ENCODE measurements at regions not wholly inside any gene's neighbourhood (a gene's known extent, or its start where the extent isn't known, plus 50 kb on each side); places are given as distances from the start of the nearest gene placed in this dataset.
A peak's percentile ranks its signal among the peaks of the same experiment; 100 is the strongest.
"Not testable (repeated sequence)": the region's sequence is repeated elsewhere in the genome, so short reads cannot be mapped to it uniquely, and the experiment has no call there.

GRCh38 chr2:122682356-122682755 is 926.9 kb downstream of the TSN start:
- no peak for DNase-seq

GRCh38 chr2:122683018-122683417 is 927.6 kb downstream of the TSN start:
- DNase-seq = no peak

GRCh38 chr2:122692400-122693083 is 937.1 kb downstream of the TSN start:
- peak; percentile 22 for DNase-seq

GRCh38 chr2:122697415-122697814 is 942.0 kb downstream of the TSN start:
- DNase-seq = no peak

GRCh38 chr2:122703676-122704075 is 948.2 kb downstream of the TSN start:
- no peak for DNase-seq

GRCh38 chr2:122704109-122704563 is 948.7 kb downstream of the TSN start:
- no peak for DNase-seq

- DNase-seq = no peak
These were observed 950.3 kb downstream of the TSN start for GRCh38 chr2:122705746-122706145.

GRCh38 chr2:122706757-122707223 is 951.3 kb downstream of the TSN start:
- no peak for DNase-seq

GRCh38 chr2:122707224-122707824 is 951.9 kb downstream of the TSN start:
- no peak for DNase-seq

- DNase-seq = no peak
These were observed 954.6 kb downstream of the TSN start for GRCh38 chr2:122710049-122710448.

GRCh38 chr2:122713800-122714199 is 958.3 kb downstream of the TSN start:
- DNase-seq = no peak

GRCh38 chr2:122720822-122721221 is 965.4 kb downstream of the TSN start:
- DNase-seq = not testable (repeated sequence)

- DNase-seq = no peak
These were observed 979.4 kb downstream of the TSN start for GRCh38 chr2:122734766-122735424.

GRCh38 chr2:122736279-122736678 is 980.8 kb downstream of the TSN start:
- no peak for DNase-seq

- DNase-seq = no peak
These were observed 982.1 kb downstream of the TSN start for GRCh38 chr2:122737429-122738077.

GRCh38 chr2:122739732-122740593 is 984.5 kb downstream of the TSN start:
- no peak for DNase-seq

- no peak for DNase-seq
These were observed 985.1 kb downstream of the TSN start for GRCh38 chr2:122740594-122740948.

GRCh38 chr2:122741403-122741802 is 986.0 kb downstream of the TSN start:
- DNase-seq = no peak

GRCh38 chr2:122743021-122743675 is 987.7 kb downstream of the TSN start:
- DNase-seq = no peak

GRCh38 chr2:122745603-122746002 is 990.2 kb downstream of the TSN start:
- no peak for DNase-seq

- no peak for DNase-seq
These were observed 992.2 kb downstream of the TSN start for GRCh38 chr2:122747670-122748069.

- DNase-seq = no peak
These were observed 993.1 kb downstream of the TSN start for GRCh38 chr2:122748552-122749011.

Measured in NCI-H1417 treated with DMSO at 0.1 percent for 48 hours (cell line).